ENCODE measurements at regions not wholly inside any gene's neighbourhood (a gene's known extent, or its start where the extent isn't known, plus 50 kb on each side); places are given as distances from the start of the nearest gene placed in this dataset.

DNA sequence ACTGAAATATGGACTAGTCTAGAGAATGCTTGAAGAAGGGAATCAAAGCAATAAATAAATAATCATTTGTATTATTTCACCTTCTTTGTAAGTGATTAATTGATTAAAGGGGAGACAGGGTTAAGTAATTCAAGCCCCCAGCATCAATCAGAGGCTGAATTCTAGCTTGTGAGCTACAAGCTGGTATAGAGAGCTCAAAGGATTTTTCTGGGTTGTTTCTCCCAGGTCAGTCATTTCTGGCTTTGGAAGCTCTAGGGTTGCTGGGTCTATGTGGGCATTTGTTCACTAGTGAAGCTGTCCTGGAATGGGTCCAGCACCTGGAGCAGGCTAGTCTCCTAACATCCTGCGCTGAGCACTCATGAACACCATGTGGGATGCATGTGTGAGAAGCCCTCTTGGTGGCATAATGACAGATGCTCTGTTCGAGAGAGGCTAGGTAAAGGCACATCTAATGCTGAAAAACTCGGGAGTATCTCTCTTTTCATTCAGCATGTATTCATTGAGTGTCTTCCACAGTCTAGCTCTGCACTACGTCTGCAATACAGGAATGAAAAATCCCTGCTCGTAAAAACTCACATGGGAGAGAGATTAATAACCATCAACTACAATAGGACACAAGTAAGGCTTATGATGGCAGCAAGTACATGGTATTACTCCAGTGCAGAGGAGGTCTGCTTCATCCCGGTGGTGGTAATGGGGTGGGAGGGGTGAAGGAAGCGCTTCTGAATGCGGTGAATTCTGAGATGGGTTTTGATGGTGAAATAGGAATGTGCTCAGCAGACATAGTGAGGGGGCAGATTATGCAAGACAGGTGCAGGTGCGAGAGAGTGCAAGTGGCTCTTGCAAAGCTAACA, 68.0 kb upstream of the NRP1 start:
- Histone ChIP-seq H3K9me3 (ENCODE audit: control insufficient read depth, insufficient read depth, low read depth, low read length) (peaks cover 1% of the 10 kb centered on the region; the same call in 1 of the 2 replicates), H3K9ac (ENCODE audit: low read length) (no peak overlapping the region)

GRCh38 chr10:33401300-33401699, 66.8 kb upstream of the NRP1 start:
- Histone ChIP-seq H3K27me3 (ENCODE audit: control insufficient read depth, insufficient read depth, low read length) (no peaks in the 10 kb centered on the region; the same call in 1 of the 2 replicates), H3K4me3 (ENCODE audit: low read depth, low read length) (no peak overlapping the region), H3K9ac (ENCODE audit: low read length) (no peak overlapping the region), H3K27ac (ENCODE audit: low read depth, low read length) (no peak overlapping the region), H3K4me1 (ENCODE audit: control insufficient read depth, insufficient read depth, low read length) (no peaks in the 10 kb centered on the region), H3K9me3 (ENCODE audit: control insufficient read depth, insufficient read depth, low read depth, low read length) (peaks cover 9% of the 10 kb centered on the region), H3K36me3 (ENCODE audit: control insufficient read depth, insufficient read depth, low read length) (no peaks in the 10 kb centered on the region)

More for the DNA sequence above, 68.0 kb upstream of the NRP1 start:
- no peaks in the 10 kb centered on the region; the same call in 1 of the 2 replicates for H3K27me3 ChIP-seq (ENCODE audit: control insufficient read depth, insufficient read depth, low read length)
- no peak overlapping the region for H3K4me3 ChIP-seq (ENCODE audit: low read depth, low read length)
- H3K4me1 ChIP-seq (ENCODE audit: control insufficient read depth, insufficient read depth, low read length): no peaks in the 10 kb centered on the region
- no peak overlapping the region for H3K27ac ChIP-seq (ENCODE audit: low read depth, low read length)
- H3K36me3 ChIP-seq (ENCODE audit: control insufficient read depth, insufficient read depth, low read length): no peaks in the 10 kb centered on the region

GRCh38 chr10:33398796-33399195, 64.3 kb upstream of the NRP1 start:
- Histone ChIP-seq H3K36me3 (ENCODE audit: control insufficient read depth, insufficient read depth, low read length) (no peaks in the 10 kb centered on the region), H3K4me1 (ENCODE audit: control insufficient read depth, insufficient read depth, low read length) (no peaks in the 10 kb centered on the region), H3K9me3 (ENCODE audit: control insufficient read depth, insufficient read depth, low read depth, low read length) (peaks cover 9% of the 10 kb centered on the region), H3K27me3 (ENCODE audit: control insufficient read depth, insufficient read depth, low read length) (no peaks in the 10 kb centered on the region), H3K4me3 (ENCODE audit: low read depth, low read length) (no peak overlapping the region), H3K9ac (ENCODE audit: low read length) (no peak overlapping the region), H3K27ac (ENCODE audit: low read depth, low read length) (no peak overlapping the region)

- Histone ChIP-seq H3K4me1 (ENCODE audit: control insufficient read depth, insufficient read depth, low read length) (peaks cover 4% of the 10 kb centered on the region), H3K36me3 (ENCODE audit: control insufficient read depth, insufficient read depth, low read length) (no peaks in the 10 kb centered on the region), H3K9ac (ENCODE audit: low read length) (no peak overlapping the region), H3K9me3 (ENCODE audit: control insufficient read depth, insufficient read depth, low read depth, low read length) (peaks cover 9% of the 10 kb centered on the region), H3K27me3 (ENCODE audit: control insufficient read depth, insufficient read depth, low read length) (no peaks in the 10 kb centered on the region), H3K27ac (ENCODE audit: low read depth, low read length) (no peak overlapping the region), H3K4me3 (ENCODE audit: low read depth, low read length) (no peak overlapping the region)
Observed at GRCh38 chr10:33396938-33397337, 62.5 kb upstream of the NRP1 start.

- H3K27ac ChIP-seq (ENCODE audit: low read depth, low read length): no peak overlapping the region
- no peaks in the 10 kb centered on the region for H3K36me3 ChIP-seq (ENCODE audit: control insufficient read depth, insufficient read depth, low read length)
- H3K9ac ChIP-seq (ENCODE audit: low read length): no peak overlapping the region
- no peaks in the 10 kb centered on the region for H3K27me3 ChIP-seq (ENCODE audit: control insufficient read depth, insufficient read depth, low read length)
- peaks cover 9% of the 10 kb centered on the region for H3K9me3 ChIP-seq (ENCODE audit: control insufficient read depth, insufficient read depth, low read depth, low read length)
- H3K4me3 ChIP-seq (ENCODE audit: low read depth, low read length): no peak overlapping the region
- peaks cover 8% of the 10 kb centered on the region for H3K4me1 ChIP-seq (ENCODE audit: control insufficient read depth, insufficient read depth, low read length)
Observed at GRCh38 chr10:33396279-33396678, 61.8 kb upstream of the NRP1 start.

- Histone ChIP-seq H3K4me1 (ENCODE audit: control insufficient read depth, insufficient read depth, low read length) (peaks cover 8% of the 10 kb centered on the region), H3K36me3 (ENCODE audit: control insufficient read depth, insufficient read depth, low read length) (no peaks in the 10 kb centered on the region)
Observed at GRCh38 chr10:33395201-33395600, 60.7 kb upstream of the NRP1 start.

DNA sequence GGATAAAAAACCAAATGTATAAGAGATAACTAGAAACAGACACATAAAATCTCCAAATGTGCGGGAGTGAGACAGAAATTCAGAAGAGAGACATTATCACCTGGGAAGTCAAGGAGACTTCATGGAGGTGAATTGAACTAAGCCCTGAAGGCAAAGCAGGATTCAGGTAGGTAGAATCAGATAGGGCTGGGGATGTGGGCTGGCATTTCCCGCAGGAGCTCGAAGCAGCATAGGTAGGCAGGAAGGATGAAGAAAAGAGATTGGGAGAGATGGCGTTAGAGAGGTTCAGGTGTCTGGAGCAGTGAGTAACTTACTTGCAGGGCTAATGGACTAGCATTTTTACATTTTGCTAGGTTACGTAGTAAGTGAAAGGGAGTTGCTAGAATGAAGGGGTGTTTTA, 58.2 kb upstream of the NRP1 start:
- Histone ChIP-seq H3K9me3 (ENCODE audit: control insufficient read depth, insufficient read depth, low read depth, low read length) (peaks cover 9% of the 10 kb centered on the region), H3K9ac (ENCODE audit: low read length) (no peak overlapping the region), H3K4me1 (ENCODE audit: control insufficient read depth, insufficient read depth, low read length) (peaks cover 8% of the 10 kb centered on the region), H3K27ac (ENCODE audit: low read depth, low read length) (no peak overlapping the region), H3K27me3 (ENCODE audit: control insufficient read depth, insufficient read depth, low read length) (no peaks in the 10 kb centered on the region), H3K4me3 (ENCODE audit: low read depth, low read length) (no peak overlapping the region), H3K36me3 (ENCODE audit: control insufficient read depth, insufficient read depth, low read length) (no peaks in the 10 kb centered on the region)

More at GRCh38 chr10:33395201-33395600, 60.7 kb upstream of the NRP1 start:
- Histone ChIP-seq H3K9ac (ENCODE audit: low read length) (no peak overlapping the region), H3K9me3 (ENCODE audit: control insufficient read depth, insufficient read depth, low read depth, low read length) (peaks cover 9% of the 10 kb centered on the region), H3K27ac (ENCODE audit: low read depth, low read length) (no peak overlapping the region), H3K4me3 (ENCODE audit: low read depth, low read length) (no peak overlapping the region), H3K27me3 (ENCODE audit: control insufficient read depth, insufficient read depth, low read length) (no peaks in the 10 kb centered on the region)

- no peak overlapping the region for H3K27ac ChIP-seq (ENCODE audit: low read depth, low read length)
- no peak overlapping the region for H3K9ac ChIP-seq (ENCODE audit: low read length)
- H3K27me3 ChIP-seq (ENCODE audit: control insufficient read depth, insufficient read depth, low read length): no peaks in the 10 kb centered on the region
- no peak overlapping the region for H3K4me3 ChIP-seq (ENCODE audit: low read depth, low read length)
- no peaks in the 10 kb centered on the region for H3K36me3 ChIP-seq (ENCODE audit: control insufficient read depth, insufficient read depth, low read length)
- peaks cover 8% of the 10 kb centered on the region for H3K4me1 ChIP-seq (ENCODE audit: control insufficient read depth, insufficient read depth, low read length)
- peaks cover 2% of the 10 kb centered on the region for H3K9me3 ChIP-seq (ENCODE audit: control insufficient read depth, insufficient read depth, low read depth, low read length)
Observed at GRCh38 chr10:33391611-33392465, 57.4 kb upstream of the NRP1 start.

- H3K4me3 ChIP-seq (ENCODE audit: low read depth, low read length): no peak overlapping the region
- no peaks in the 10 kb centered on the region for H3K27me3 ChIP-seq (ENCODE audit: control insufficient read depth, insufficient read depth, low read length)
- H3K27ac ChIP-seq (ENCODE audit: low read depth, low read length): no peak overlapping the region
- no peaks in the 10 kb centered on the region for H3K9me3 ChIP-seq (ENCODE audit: control insufficient read depth, insufficient read depth, low read depth, low read length)
- peaks cover 8% of the 10 kb centered on the region for H3K4me1 ChIP-seq (ENCODE audit: control insufficient read depth, insufficient read depth, low read length)
- H3K36me3 ChIP-seq (ENCODE audit: control insufficient read depth, insufficient read depth, low read length): no peaks in the 10 kb centered on the region
- H3K9ac ChIP-seq (ENCODE audit: low read length): no peak overlapping the region
Observed at GRCh38 chr10:33390046-33390445, 55.6 kb upstream of the NRP1 start.

GRCh38 chr10:33388785-33389184, 54.3 kb upstream of the NRP1 start:
- H3K4me1 ChIP-seq (ENCODE audit: control insufficient read depth, insufficient read depth, low read length): peaks cover 8% of the 10 kb centered on the region
- no peak overlapping the region for H3K4me3 ChIP-seq (ENCODE audit: low read depth, low read length)

DNA sequence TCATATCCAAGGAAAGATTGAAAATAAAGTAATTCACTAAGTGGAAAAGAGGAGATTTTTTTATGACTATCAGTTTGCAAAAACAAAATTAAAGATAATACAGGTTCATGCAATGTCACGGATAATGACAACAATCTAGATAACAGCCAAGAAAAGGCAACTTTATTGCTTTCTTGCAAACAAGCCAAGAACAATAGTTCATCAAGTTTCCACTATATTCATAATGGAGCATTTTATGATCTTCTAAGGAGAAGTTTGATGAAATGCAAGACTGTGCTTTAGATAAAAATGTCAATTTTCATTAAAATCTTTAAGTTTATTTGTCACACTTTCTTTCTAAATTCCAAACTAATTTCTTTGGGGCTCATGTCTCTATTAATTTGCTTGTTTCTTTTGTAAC, 53.9 kb upstream of the NRP1 start:
- Histone ChIP-seq H3K4me1 (ENCODE audit: control insufficient read depth, insufficient read depth, low read length) (peaks cover 8% of the 10 kb centered on the region), H3K36me3 (ENCODE audit: control insufficient read depth, insufficient read depth, low read length) (no peaks in the 10 kb centered on the region), H3K9me3 (ENCODE audit: control insufficient read depth, insufficient read depth, low read depth, low read length) (no peaks in the 10 kb centered on the region), H3K4me3 (ENCODE audit: low read depth, low read length) (no peak overlapping the region), H3K27ac (ENCODE audit: low read depth, low read length) (no peak overlapping the region), H3K27me3 (ENCODE audit: control insufficient read depth, insufficient read depth, low read length) (no peaks in the 10 kb centered on the region), H3K9ac (ENCODE audit: low read length) (no peak overlapping the region)

More at GRCh38 chr10:33388785-33389184, 54.3 kb upstream of the NRP1 start:
- Histone ChIP-seq H3K9ac (ENCODE audit: low read length) (no peak overlapping the region), H3K27me3 (ENCODE audit: control insufficient read depth, insufficient read depth, low read length) (no peaks in the 10 kb centered on the region), H3K27ac (ENCODE audit: low read depth, low read length) (no peak overlapping the region), H3K36me3 (ENCODE audit: control insufficient read depth, insufficient read depth, low read length) (no peaks in the 10 kb centered on the region), H3K9me3 (ENCODE audit: control insufficient read depth, insufficient read depth, low read depth, low read length) (no peaks in the 10 kb centered on the region)
